VCaP (cell line): ENCODE measurements at regions not wholly inside any gene's neighbourhood (a gene's known extent, or its start where the extent isn't known, plus 50 kb on each side); places are given as distances from the start of the nearest gene placed in this dataset.

ENCODE experiments used
- H3K27ac ChIP-seq: fragments of 450-650 bp; 2 replicates; pipeline ENCODE4 v1.5.1; 2017
- CTCF ChIP-seq: fragments of 450-650 bp; conservative IDR thresholded peaks from 2 replicates; pipeline ENCODE4 v1.5.1; 2017; ENCODE audit warnings: mild to moderate bottlenecking, moderate library complexity

GRCh38 chr10:78814407-78814806 is 254.4 kb upstream of the ZMIZ1 start:
- no peak for TF ChIP-seq CTCF
- H3K27ac ChIP-seq = peak overlapping the region; percentile 64

GRCh38 chr10:78815702-78816334 is 252.9 kb upstream of the ZMIZ1 start:
- TF ChIP-seq CTCF = no peak
- H3K27ac ChIP-seq = no peak overlapping the region

GRCh38 chr10:78817361-78817760 is 251.4 kb upstream of the ZMIZ1 start:
- TF ChIP-seq CTCF = no peak
- no peak overlapping the region for H3K27ac ChIP-seq

GRCh38 chr10:78817804-78818203 is 251.0 kb upstream of the ZMIZ1 start:
- TF ChIP-seq CTCF = no peak

GRCh38 chr10:78819361-78820006 is 249.3 kb upstream of the ZMIZ1 start:
- no peak for TF ChIP-seq CTCF
- H3K27ac ChIP-seq = no peak overlapping the region

More at GRCh38 chr10:78817804-78818203, 251.0 kb upstream of the ZMIZ1 start:
- H3K27ac ChIP-seq = no peak overlapping the region

GRCh38 chr10:78820007-78820362 is 248.8 kb upstream of the ZMIZ1 start:
- H3K27ac ChIP-seq = no peak overlapping the region
- no peak for TF ChIP-seq CTCF

GRCh38 chr10:78821052-78821451 is 247.7 kb upstream of the ZMIZ1 start:
- no peak for TF ChIP-seq CTCF
- no peak overlapping the region for H3K27ac ChIP-seq
